Memory B cell (primary cell): ENCODE measurements at regions not wholly inside any gene's neighbourhood (a gene's known extent, or its start where the extent isn't known, plus 50 kb on each side); places are given as distances from the start of the nearest gene placed in this dataset.

ENCODE experiments used
- ATAC-seq: fragments of 150-1000 bp; cut with Tn5 transposase; 2 replicates; pipeline ENCODE4 v1.10.0; 2021; ENCODE audit warnings: low read depth, mild to moderate bottlenecking, moderate library complexity
- DNase-seq, 2 donors: peaks; one replicate each; pipeline ENCODE4 v3.0.0; 2022; ENCODE audit warnings: low spot score in 2 of 2
- H3K27ac Mint-ChIP-seq: one replicate; pipeline ENCODE4 v1.8.0; 2022; ENCODE audit warnings: mild to moderate bottlenecking, moderate library complexity, mixed read lengths
- H3K27me3 Mint-ChIP-seq: one replicate; pipeline ENCODE4 v1.8.0; 2022; ENCODE audit warnings: mixed read lengths
- H3K36me3 Mint-ChIP-seq: one replicate; pipeline ENCODE4 v1.8.0; 2022; ENCODE audit warnings: mild to moderate bottlenecking, mixed read lengths
- H3K4me1 Mint-ChIP-seq: one replicate; pipeline ENCODE4 v1.8.0; 2022; ENCODE audit warnings: mixed read lengths
- H3K4me3 Mint-ChIP-seq: one replicate; pipeline ENCODE4 v1.8.0; 2022; ENCODE audit warnings: mild to moderate bottlenecking, moderate library complexity, mixed read lengths
- H3K9me3 Mint-ChIP-seq: one replicate; pipeline ENCODE4 v1.8.0; 2022; ENCODE audit warnings: mixed read lengths

DNA sequence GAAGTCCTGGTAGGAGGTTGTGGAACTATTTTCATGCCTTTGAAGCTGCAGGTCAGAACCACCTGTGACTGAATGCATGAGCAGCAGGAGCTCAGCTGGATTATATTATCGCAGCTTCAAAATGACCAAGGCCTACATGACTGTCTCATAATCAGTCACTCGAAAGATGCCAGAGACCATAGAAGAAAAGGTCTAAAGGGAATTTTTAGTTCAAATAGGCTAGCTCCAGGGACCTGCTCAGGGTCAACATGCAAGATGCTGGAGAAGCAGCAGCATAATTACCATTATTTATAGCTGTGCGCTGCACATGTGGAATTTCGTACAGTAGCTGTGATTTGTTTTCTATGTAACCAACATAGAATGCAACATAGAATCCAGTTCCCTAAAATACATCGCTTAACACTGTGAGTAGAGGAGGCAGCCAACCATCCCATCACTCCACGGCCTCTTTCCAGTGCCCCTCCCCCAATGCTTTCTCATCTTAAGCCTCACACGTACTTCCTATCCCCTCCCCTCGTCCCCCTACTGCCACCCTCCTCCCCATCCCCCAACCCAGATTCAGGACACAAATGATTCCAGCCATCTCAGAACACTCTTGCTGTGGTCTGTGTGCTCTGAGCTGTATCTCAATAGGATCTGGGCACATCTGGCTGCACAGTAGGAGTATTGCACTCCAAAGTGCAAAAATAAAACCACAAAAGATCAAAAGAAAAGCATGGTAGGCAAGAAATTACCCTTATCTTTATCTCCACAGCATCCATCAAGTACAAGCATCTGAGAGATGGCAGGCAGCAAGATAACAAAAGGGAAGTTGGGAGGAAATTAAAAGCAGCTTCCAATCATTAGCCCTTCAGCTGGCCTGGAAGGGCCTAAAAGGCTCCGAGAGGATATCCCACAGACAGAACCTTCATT is 352.8 kb upstream of the SEMA6D start:
- Mint-ChIP-seq H3K4me3 (no peak overlapping the region), H3K36me3 (no peaks in the 10 kb centered on the region), H3K4me1 (no peaks in the 10 kb centered on the region), H3K9me3 (peaks cover 2% of the 10 kb centered on the region), H3K27ac (no peak overlapping the region), H3K27me3 (no peaks in the 10 kb centered on the region)
- DNase-seq (no peak), ATAC-seq (no peak)

DNA sequence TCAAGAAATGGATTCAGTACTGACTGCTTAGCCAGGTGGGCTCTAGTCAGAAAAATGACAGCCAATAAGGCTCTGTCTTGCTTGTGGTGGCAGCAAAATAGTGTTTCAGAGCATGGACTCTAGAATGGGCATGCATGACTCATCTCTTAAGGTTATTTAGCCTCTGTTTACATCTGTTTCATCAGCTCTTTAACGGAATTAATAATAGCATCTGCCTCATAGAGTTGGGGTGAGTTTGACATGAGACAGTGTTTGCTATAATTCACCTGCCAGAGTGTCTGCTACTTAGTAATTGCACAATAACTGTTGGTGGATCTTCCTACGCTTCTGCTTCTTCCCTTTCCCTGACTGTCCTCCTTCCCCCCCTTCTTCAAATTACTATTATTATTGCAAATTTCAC is 350.4 kb upstream of the SEMA6D start:
- DNase-seq: no peak
- Mint-ChIP-seq H3K36me3 (no peaks in the 10 kb centered on the region), H3K4me3 (no peak overlapping the region), H3K27ac (no peak overlapping the region), H3K4me1 (no peaks in the 10 kb centered on the region), H3K27me3 (no peaks in the 10 kb centered on the region), H3K9me3 (peaks cover 2% of the 10 kb centered on the region)
- no peak for ATAC-seq

DNA sequence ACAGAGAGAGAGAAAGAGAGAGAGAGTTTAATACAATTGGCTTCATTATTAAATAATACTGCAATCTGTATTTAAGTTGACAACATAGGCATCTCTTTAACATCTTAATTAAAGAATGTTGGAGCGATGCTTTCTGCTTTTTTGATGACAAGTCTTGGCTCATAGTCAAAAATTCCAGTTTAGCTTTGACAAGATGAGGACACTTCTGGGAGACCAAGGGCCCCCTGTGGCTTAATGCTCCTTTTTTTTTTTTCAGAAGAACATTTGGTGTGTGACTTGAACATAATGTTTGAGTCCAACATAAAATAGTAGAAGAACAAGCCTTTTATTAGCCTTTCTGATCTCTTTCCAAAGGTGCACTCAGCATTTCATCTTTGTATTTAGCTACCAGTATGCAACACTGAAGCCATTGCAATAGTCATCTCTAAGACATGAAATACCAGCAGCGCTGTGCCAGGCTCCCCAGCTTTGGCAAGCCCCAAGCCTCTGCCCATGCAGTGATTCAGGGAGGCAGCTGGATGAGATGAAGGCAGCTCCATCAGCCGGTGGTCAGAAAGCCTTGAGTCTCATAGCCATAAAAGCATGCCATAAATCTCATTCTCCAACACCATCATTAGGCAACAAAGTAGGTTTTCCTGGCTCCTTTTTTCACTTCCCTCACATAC is 349.4 kb upstream of the SEMA6D start:
- Mint-ChIP-seq H3K4me3 (no peak overlapping the region), H3K27ac (no peak overlapping the region), H3K27me3 (no peaks in the 10 kb centered on the region), H3K36me3 (no peaks in the 10 kb centered on the region), H3K9me3 (peaks cover 2% of the 10 kb centered on the region), H3K4me1 (no peaks in the 10 kb centered on the region)
- no peak for ATAC-seq
- no peak for DNase-seq

DNA sequence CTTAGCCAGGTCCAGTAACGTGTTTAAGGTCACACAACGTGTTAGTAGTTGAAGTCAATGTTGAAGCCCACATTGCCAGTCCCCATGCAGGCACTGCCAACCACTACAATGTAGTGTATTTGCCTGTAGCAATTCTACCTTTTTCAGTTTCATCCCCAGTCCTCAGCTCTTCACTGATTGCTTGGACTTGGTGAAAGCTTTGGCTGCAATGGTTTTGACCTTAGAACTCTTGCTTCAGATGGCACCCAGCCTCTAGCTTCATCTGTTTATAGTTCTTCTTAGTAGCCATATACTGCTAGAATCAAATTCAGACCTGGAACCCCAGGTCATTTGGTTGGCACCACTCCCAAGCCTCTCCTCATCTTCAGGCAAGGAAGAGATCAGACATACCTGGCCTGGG is 345.4 kb upstream of the SEMA6D start:
- no peak for DNase-seq
- Mint-ChIP-seq H3K27ac (no peak overlapping the region), H3K27me3 (no peaks in the 10 kb centered on the region), H3K4me3 (no peak overlapping the region), H3K4me1 (no peaks in the 10 kb centered on the region), H3K9me3 (peaks cover 3% of the 10 kb centered on the region), H3K36me3 (no peaks in the 10 kb centered on the region)
- no peak for ATAC-seq

DNA sequence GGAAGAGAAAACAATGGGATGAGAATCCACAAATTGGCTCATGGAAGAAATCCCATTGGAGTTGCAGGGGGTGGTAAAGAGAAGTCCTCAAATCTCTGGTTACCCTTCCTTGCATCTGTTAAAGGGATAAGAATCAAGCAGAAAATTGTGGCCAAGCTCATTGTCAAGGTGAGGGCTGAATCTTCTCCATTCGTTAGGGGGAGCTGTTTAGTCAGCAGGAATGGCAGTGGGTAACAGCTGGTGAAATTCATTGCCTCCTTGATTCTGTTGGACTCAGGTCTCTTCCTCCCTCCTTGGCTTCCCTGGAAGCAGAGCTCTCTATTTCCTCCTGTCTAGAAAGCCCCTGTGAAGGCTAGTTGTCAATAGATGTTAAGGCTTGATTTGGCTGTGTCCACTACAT is 343.1 kb upstream of the SEMA6D start:
- Mint-ChIP-seq H3K36me3 (no peaks in the 10 kb centered on the region), H3K4me3 (no peak overlapping the region), H3K4me1 (no peaks in the 10 kb centered on the region), H3K27me3 (no peaks in the 10 kb centered on the region), H3K9me3 (peaks cover 3% of the 10 kb centered on the region), H3K27ac (no peak overlapping the region)
- DNase-seq (no peak), ATAC-seq (no peak)

DNA sequence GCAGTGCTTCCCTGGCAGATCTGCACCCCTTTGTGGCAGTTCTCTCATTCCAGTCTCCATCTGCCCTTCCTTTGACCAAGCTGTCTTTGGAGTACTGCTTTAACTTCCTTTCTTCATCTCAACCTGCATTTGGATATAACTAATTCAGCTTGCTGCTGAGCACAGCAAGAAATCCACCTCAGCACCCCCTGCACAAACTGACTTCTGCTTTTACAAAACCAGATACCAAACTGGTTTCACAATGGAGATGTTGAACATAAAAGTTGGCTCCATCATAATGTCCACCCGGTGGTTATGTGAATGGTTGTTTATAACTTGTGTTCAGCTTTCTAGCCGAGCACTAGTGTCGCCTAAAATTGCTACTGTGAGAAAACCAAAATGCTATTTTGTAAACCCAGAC is 341.1 kb upstream of the SEMA6D start:
- H3K4me3 Mint-ChIP-seq: no peak overlapping the region
- no peak overlapping the region for H3K27ac Mint-ChIP-seq
- no peak for ATAC-seq
- H3K36me3 Mint-ChIP-seq: no peaks in the 10 kb centered on the region
- no peaks in the 10 kb centered on the region for H3K4me1 Mint-ChIP-seq
- H3K27me3 Mint-ChIP-seq: no peaks in the 10 kb centered on the region
- no peak for DNase-seq
- peaks cover 5% of the 10 kb centered on the region for H3K9me3 Mint-ChIP-seq

DNA sequence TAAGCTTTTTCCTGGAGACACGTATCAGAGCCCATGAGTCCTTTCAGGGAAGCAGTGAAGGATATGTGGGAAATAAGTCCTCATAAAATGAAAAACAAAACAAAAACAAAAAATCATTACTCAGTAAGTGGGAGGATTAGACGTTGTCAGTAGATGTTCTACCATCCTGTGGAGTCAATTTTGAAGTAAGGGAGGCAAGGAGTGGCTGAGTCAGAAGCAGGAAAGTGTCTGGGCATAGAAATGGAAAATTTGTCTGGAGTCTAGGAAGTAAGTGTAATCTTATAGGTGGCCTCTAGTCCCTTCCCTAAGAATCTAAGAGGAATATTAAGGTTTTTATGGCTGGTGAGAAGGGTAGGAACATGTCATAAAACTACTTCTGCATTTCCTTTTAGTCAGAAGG is 339.8 kb upstream of the SEMA6D start:
- DNase-seq (no peak), ATAC-seq (no peak)
- Mint-ChIP-seq H3K4me1 (no peaks in the 10 kb centered on the region), H3K27ac (no peak overlapping the region), H3K27me3 (no peaks in the 10 kb centered on the region), H3K4me3 (no peak overlapping the region), H3K9me3 (peaks cover 5% of the 10 kb centered on the region), H3K36me3 (no peaks in the 10 kb centered on the region)

DNA sequence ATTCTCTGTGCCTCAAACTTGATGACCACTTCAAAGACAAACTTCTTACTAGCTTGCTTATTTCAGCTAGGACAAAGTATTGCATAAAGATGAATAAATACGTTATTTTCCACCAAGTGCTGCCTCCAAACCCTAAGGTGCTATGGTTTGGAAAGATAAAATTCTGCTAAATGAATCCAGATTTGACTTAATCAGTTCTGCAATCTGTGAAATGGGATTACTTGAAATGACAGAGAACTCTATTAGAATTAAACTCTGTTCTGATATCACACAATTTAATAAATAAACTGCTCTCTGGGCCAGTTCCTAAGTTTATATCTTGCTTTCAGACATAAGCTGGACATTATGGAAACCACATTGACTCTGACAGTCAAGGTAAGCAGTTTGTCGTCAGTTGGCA is 338.8 kb upstream of the SEMA6D start:
- Mint-ChIP-seq H3K4me3 (no peak overlapping the region), H3K36me3 (no peaks in the 10 kb centered on the region), H3K4me1 (no peaks in the 10 kb centered on the region), H3K9me3 (peaks cover 4% of the 10 kb centered on the region), H3K27ac (no peak overlapping the region), H3K27me3 (no peaks in the 10 kb centered on the region)
- ATAC-seq: no peak
- no peak for DNase-seq

DNA sequence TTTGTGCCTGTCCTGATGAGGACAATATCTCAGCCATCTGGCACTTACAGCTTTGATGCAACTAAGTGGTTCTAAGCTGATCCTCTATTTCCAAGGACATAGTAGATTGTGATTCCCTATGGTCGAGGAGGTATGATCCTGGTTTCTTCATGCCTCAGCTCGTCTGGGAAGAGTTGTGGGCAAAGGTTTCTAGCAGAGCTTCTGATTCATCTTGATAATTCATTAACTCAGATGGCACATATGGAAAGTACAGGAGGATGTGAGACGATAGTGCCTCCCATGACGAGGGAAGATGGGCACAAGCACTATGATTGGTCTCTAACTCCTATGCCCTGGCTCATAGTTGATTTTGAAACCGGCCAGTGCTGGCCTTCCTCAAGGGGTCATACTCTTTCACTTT is 334.2 kb upstream of the SEMA6D start:
- H3K4me3 Mint-ChIP-seq: no peak overlapping the region
- H3K27ac Mint-ChIP-seq: no peak overlapping the region
- H3K27me3 Mint-ChIP-seq: no peaks in the 10 kb centered on the region
- H3K4me1 Mint-ChIP-seq: no peaks in the 10 kb centered on the region
- peaks cover 2% of the 10 kb centered on the region for H3K9me3 Mint-ChIP-seq
- H3K36me3 Mint-ChIP-seq: no peaks in the 10 kb centered on the region
- ATAC-seq: no peak
- no peak for DNase-seq

DNA sequence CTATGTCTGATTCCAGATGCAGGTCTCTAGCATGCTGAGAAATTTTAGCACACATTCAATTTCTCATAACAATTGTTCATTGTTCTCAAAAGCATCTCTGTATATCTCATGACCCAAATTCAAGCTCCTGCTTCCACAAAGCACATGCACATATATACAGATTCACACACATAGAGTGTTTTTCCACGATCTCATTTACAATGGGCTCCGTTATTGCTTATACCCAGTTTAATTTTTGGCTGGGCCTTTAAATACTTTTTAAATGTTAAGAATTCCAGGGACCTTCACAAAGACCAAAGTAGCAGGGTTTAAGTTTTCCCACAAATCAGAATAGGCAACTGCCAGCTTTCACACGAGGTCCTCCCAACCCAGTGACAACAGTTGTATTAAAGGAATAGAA is 333.5 kb upstream of the SEMA6D start:
- Mint-ChIP-seq H3K4me3 (no peak overlapping the region), H3K4me1 (no peaks in the 10 kb centered on the region), H3K27me3 (no peaks in the 10 kb centered on the region), H3K27ac (no peak overlapping the region), H3K9me3 (peaks cover 2% of the 10 kb centered on the region), H3K36me3 (no peaks in the 10 kb centered on the region)
- ATAC-seq (no peak), DNase-seq (no peak)

DNA sequence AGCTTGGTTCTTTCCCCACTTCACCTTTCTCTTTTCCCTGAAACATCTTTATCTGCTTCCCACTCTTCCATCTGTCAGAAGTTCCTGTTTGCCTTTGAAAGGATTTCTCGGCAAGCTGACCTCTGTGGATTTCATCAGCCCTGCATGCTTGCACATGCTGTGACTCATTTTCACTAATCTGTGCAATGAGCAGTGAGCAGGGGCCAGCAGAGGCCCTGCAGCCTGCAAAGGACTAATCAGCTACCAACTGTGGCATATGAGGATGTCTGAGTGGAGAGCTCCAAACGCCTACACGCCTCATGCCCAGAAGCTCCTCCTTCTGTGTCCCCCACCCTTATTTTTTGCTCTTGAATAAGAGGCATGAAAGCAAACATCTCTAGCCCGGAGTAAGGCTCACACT is 333.0 kb upstream of the SEMA6D start:
- ATAC-seq: no peak
- H3K4me3 Mint-ChIP-seq: no peak overlapping the region

DNA sequence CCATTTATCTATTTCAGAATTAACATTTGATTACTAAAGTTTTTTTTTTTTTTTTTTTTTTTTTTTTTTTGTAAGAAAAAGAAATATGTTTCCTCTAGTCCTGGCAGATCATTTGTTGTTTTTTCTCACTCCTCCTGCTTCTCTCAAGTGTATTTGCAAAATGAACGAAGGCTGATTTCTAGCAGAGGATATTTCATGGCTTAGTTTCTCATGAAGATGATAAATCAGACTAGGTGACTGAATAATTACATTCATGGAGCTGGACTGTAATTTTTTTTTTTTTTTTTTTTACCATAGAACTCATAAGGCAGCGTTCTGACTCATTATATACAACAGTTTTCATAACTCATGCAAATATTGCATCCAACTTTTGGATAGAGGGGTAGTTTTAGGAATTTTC is 332.5 kb upstream of the SEMA6D start:
- no peak for DNase-seq
- H3K27ac Mint-ChIP-seq: no peak overlapping the region
- no peaks in the 10 kb centered on the region for H3K36me3 Mint-ChIP-seq
- ATAC-seq: no peak
- no peaks in the 10 kb centered on the region for H3K27me3 Mint-ChIP-seq
- no peak overlapping the region for H3K4me3 Mint-ChIP-seq
- no peaks in the 10 kb centered on the region for H3K9me3 Mint-ChIP-seq
- no peaks in the 10 kb centered on the region for H3K4me1 Mint-ChIP-seq

More for the DNA sequence above, 333.0 kb upstream of the SEMA6D start:
- no peak overlapping the region for H3K27ac Mint-ChIP-seq
- no peaks in the 10 kb centered on the region for H3K36me3 Mint-ChIP-seq
- H3K9me3 Mint-ChIP-seq: peaks cover under 1% of the 10 kb centered on the region
- H3K27me3 Mint-ChIP-seq: no peaks in the 10 kb centered on the region
- no peaks in the 10 kb centered on the region for H3K4me1 Mint-ChIP-seq
- no peak for DNase-seq

DNA sequence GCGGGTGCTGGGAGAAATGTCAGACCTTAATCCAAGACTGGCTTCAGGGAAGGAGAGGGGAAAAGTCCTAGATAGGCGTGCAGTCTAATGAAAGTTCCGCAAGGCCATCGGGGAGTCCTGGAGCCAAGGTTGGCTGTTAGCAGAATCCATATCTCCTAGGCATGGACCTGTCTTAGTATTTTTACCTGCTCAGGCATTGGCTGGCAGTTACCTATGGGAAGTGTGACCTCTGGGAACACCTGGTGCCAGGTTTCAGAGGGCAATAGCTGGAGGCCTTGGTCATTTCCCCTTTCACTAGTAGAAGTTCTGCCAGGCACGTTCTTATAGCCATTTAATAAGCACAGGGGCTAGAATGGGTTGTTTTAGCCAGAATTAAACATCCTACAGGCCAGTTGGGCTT is 330.8 kb upstream of the SEMA6D start:
- Mint-ChIP-seq H3K4me3 (no peak overlapping the region), H3K9me3 (no peaks in the 10 kb centered on the region), H3K4me1 (no peaks in the 10 kb centered on the region), H3K27me3 (no peaks in the 10 kb centered on the region), H3K36me3 (no peaks in the 10 kb centered on the region), H3K27ac (no peak overlapping the region)
- DNase-seq (no peak), ATAC-seq (no peak)

DNA sequence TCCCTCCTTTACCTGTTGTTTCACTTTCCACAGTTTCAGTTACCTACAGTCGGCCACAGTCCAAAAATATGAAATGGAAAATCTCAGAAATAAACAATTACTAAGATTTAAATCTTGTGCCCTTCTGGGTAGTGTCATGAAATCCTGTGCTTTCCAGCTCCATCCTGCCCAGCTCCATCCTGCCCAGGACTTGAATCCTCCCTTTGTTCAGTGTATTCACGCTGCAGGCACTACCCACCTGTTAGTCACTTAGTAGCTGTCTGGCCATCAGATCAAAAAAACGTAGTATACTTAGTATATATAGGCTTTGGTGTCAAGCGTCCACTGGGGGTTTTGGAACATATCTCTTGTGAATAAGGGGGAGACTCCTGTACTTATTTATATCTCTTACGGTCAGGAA is 329.0 kb upstream of the SEMA6D start:
- Mint-ChIP-seq H3K36me3 (no peaks in the 10 kb centered on the region), H3K4me3 (no peak overlapping the region), H3K4me1 (no peaks in the 10 kb centered on the region), H3K27ac (no peak overlapping the region), H3K27me3 (no peaks in the 10 kb centered on the region), H3K9me3 (no peaks in the 10 kb centered on the region)
- ATAC-seq: no peak
- DNase-seq: no peak
